ENCODE measurements at regions not wholly inside any gene's neighbourhood (a gene's known extent, or its start where the extent isn't known, plus 50 kb on each side); places are given as distances from the start of the nearest gene placed in this dataset.

GRCh38 chr2:63735263-63735662 is 106.4 kb upstream of the UGP2 start:
- Histone ChIP-seq H3K4me3 (no peak overlapping the region), H3K9me3 (peaks cover 0 to 5% (median 0%) of the 10 kb centered on the region in 8 donors), H3K36me3 (no peaks in the 10 kb centered on the region), H3K4me1 (no peaks in the 10 kb centered on the region), H3K27ac (no peak overlapping the region), H3K27me3 (replicated peaks in 1 of 7) (no peaks in the 10 kb centered on the region)
- no peak for DNase-seq
- intact Hi-C loops (cut with DNase I; ENCODE audit: low total_unique reads) = no loop called here
- WGBS, 5 donors = 83 to 95% (median 89%) methylated on average over 4 of the region's 4 CpGs
- no peak for TF ChIP-seq CTCF (IDR thresholded peaks at IDR 0.05 in 8 of 11, conservative IDR thresholded peaks at IDR 0.05 in 3 of 11)
- no peak for TF ChIP-seq POLR2AphosphoS5 (IDR thresholded peaks at IDR 0.05)
- TF ChIP-seq POLR2A (IDR thresholded peaks at IDR 0.05) = no peak

- 81 to 100% (median 85%) methylated on average over 1 of the region's 1 CpG for WGBS, 5 donors
- H3K27ac ChIP-seq = no peak overlapping the region
- intact Hi-C loops (cut with DNase I; ENCODE audit: low total_unique reads) = no loop called here
- no peak overlapping the region for H3K4me3 ChIP-seq
- TF ChIP-seq CTCF (IDR thresholded peaks at IDR 0.05 in 8 of 11, conservative IDR thresholded peaks at IDR 0.05 in 3 of 11) = no peak
- TF ChIP-seq POLR2AphosphoS5 (IDR thresholded peaks at IDR 0.05) = no peak
- TF ChIP-seq POLR2A (IDR thresholded peaks at IDR 0.05) = no peak
- H3K4me1 ChIP-seq = no peaks in the 10 kb centered on the region
- peaks cover 0 to 5% (median 0%) of the 10 kb centered on the region in 8 donors for H3K9me3 ChIP-seq
- H3K36me3 ChIP-seq = no peaks in the 10 kb centered on the region
- no peak for DNase-seq
- H3K27me3 ChIP-seq (replicated peaks in 1 of 7) = no peaks in the 10 kb centered on the region
Measured at GRCh38 chr2:63735931-63736330, 105.8 kb upstream of the UGP2 start.

- no peak overlapping the region for H3K4me3 ChIP-seq
- no peaks in the 10 kb centered on the region for H3K27me3 ChIP-seq (replicated peaks in 1 of 7)
- no peaks in the 10 kb centered on the region for H3K4me1 ChIP-seq
- intact Hi-C loops (cut with DNase I; ENCODE audit: low total_unique reads) = no loop called here
- TF ChIP-seq POLR2AphosphoS5 (IDR thresholded peaks at IDR 0.05) = no peak
- no peak for TF ChIP-seq POLR2A (IDR thresholded peaks at IDR 0.05)
- no peak for TF ChIP-seq CTCF (IDR thresholded peaks at IDR 0.05 in 8 of 11, conservative IDR thresholded peaks at IDR 0.05 in 3 of 11)
- no peak for DNase-seq
- no peaks in the 10 kb centered on the region for H3K36me3 ChIP-seq
- no peak overlapping the region for H3K27ac ChIP-seq
- peaks cover 0 to 5% (median 0%) of the 10 kb centered on the region in 8 donors for H3K9me3 ChIP-seq
Measured at GRCh38 chr2:63736354-63736753, 105.3 kb upstream of the UGP2 start.

GRCh38 chr2:63737081-63737751 is 104.5 kb upstream of the UGP2 start:
- DNase-seq = no peak
- Histone ChIP-seq H3K27ac (no peak overlapping the region), H3K9me3 (peaks cover 0 to 5% (median 0%) of the 10 kb centered on the region in 8 donors)

More at GRCh38 chr2:63737081-63737751, 104.5 kb upstream of the UGP2 start:
- TF ChIP-seq POLR2AphosphoS5 (IDR thresholded peaks at IDR 0.05) (no peak), POLR2A (IDR thresholded peaks at IDR 0.05) (no peak), CTCF (IDR thresholded peaks at IDR 0.05 in 8 of 11, conservative IDR thresholded peaks at IDR 0.05 in 3 of 11) (no peak)
- H3K27me3 ChIP-seq (replicated peaks in 1 of 7) = no peaks in the 10 kb centered on the region
- no peaks in the 10 kb centered on the region for H3K36me3 ChIP-seq
- no peak overlapping the region for H3K4me3 ChIP-seq
- peaks cover 0 to 6% (median 0%) of the 10 kb centered on the region in 6 donors for H3K4me1 ChIP-seq
- intact Hi-C loops (cut with DNase I; ENCODE audit: low total_unique reads) = no loop called here
